SK-N-SH (cell line): ENCODE measurements at regions not wholly inside any gene's neighbourhood (a gene's known extent, or its start where the extent isn't known, plus 50 kb on each side); places are given as distances from the start of the nearest gene placed in this dataset.

ENCODE experiments used
- CTCF ChIA-PET: fragments of 300-600, 350-600 bp; formaldehyde crosslinking; extraction: SDS; loops from one replicate; lab custom pipeline; 2021; lab: Yijun Ruan, JAX
- POLR2A ChIA-PET: fragments of 350-600 bp; sonication (Branson Sonifier 250); formaldehyde crosslinking; extraction: SDS; loops from one replicate; lab custom pipeline; 2020; ENCODE audit warnings: antibody characterized with exemption, inconsistent platforms; lab: Yijun Ruan, JAX
- DNase-seq: peaks from one replicate; pipeline ENCODE4 v3.0.0; 2012
- H2AFZ ChIP-seq: fragments of 200-600 bp; sonication (generic); 2 replicates; pipeline ENCODE4 v1.8.1; 2016; ENCODE audit warnings: antibody characterized with exemption, mild to moderate bottlenecking, low read depth
- H3F3A ChIP-seq: fragments of 200-600 bp; sonication (generic); replicated peaks from 2 replicates; pipeline ENCODE3; 2016; ENCODE audit warnings: antibody characterized with exemption, mild to moderate bottlenecking; ENCODE audit not compliant: insufficient read depth
- H3K27ac ChIP-seq, 2 experiments: fragments of 200-500 bp in 1 of 2; fragments of 200-600 bp in 1 of 2; sonication (Bioruptor generic) in 1 of 2; sonication (generic), shearing (Covaris generic) in 1 of 2; 2 replicates each; pipeline versions ENCODE4 v1.5.1 to v1.6.1; 2014 to 2016; ENCODE audit warnings: low read depth in 2 of 2, inconsistent platforms in 1 of 2, low read length in 1 of 2, mild to moderate bottlenecking in 1 of 2, mixed read lengths in 1 of 2
- H3K27me3 ChIP-seq: fragments of 200-600 bp; sonication (generic), shearing (Covaris generic); 2 replicates; pipeline ENCODE4 v1.6.1; 2016; ENCODE audit warnings: mixed run types; ENCODE audit not compliant: insufficient read depth
- H3K36me3 ChIP-seq, 2 experiments: fragments of 200-500 bp in 1 of 2; fragments of 200-600 bp in 1 of 2; sonication (Bioruptor generic) in 1 of 2; sonication (generic) in 1 of 2; replicated peaks in 1 of 2; 2 replicates each; pipeline versions ENCODE3 to v1.5.1; 2014 to 2016; ENCODE audit warnings: low read length in 1 of 2, mild to moderate bottlenecking in 1 of 2; ENCODE audit not compliant: insufficient read depth in 2 of 2, control insufficient read depth in 1 of 2
- H3K4me1 ChIP-seq, 2 experiments: fragments of 200-500 bp in 1 of 2; fragments of 200-600 bp in 1 of 2; sonication (Bioruptor generic) in 1 of 2; sonication (generic), shearing (Covaris generic) in 1 of 2; 2 replicates each; pipeline versions ENCODE4 v1.5.1 to v1.6.1; 2014 to 2016; ENCODE audit warnings: low read depth in 1 of 2, low read length in 1 of 2, mixed run types in 1 of 2; ENCODE audit not compliant: insufficient read depth in 2 of 2, control insufficient read depth in 1 of 2
- H3K4me2 ChIP-seq: fragments of 200-600 bp; sonication (generic), shearing (Covaris generic); 2 replicates; pipeline ENCODE4 v1.6.1; 2017; ENCODE audit warnings: mixed run types
- H3K4me3 ChIP-seq, 2 experiments: fragments of 200-500 bp in 1 of 2; fragments of 200-600 bp in 1 of 2; sonication (Bioruptor generic) in 1 of 2; sonication (generic), shearing (Covaris generic) in 1 of 2; 2 replicates each; pipeline versions ENCODE4 v1.5.1 to v1.8.1; 2014 to 2016; ENCODE audit warnings: low read depth in 2 of 2, inconsistent platforms in 1 of 2, low read length in 1 of 2, mild to moderate bottlenecking in 1 of 2, mixed read lengths in 1 of 2, moderate library complexity in 1 of 2
- H3K79me2 ChIP-seq: fragments of 200-600 bp; sonication (generic); 2 replicates; pipeline ENCODE4 v1.8.1; 2017; ENCODE audit warnings: mild to moderate bottlenecking; ENCODE audit not compliant: insufficient read depth
- H3K9ac ChIP-seq: fragments of 200-600 bp; sonication (generic); 2 replicates; pipeline ENCODE4 v1.6.1; 2017; ENCODE audit warnings: mixed run types
- H3K9me2 ChIP-seq: fragments of 200-600 bp; sonication (generic); 2 replicates; pipeline ENCODE4 v1.6.1; 2017; ENCODE audit warnings: mixed run types
- H3K9me3 ChIP-seq: fragments of 200-600 bp; sonication (generic); 2 replicates; pipeline ENCODE4 v1.6.1; 2017; ENCODE audit warnings: mixed run types, mild to moderate bottlenecking, moderate library complexity
- H4K20me1 ChIP-seq: fragments of 200-600 bp; sonication (generic); 2 replicates; pipeline ENCODE4 v1.6.1; 2017; ENCODE audit warnings: mild to moderate bottlenecking, mixed run types; ENCODE audit not compliant: insufficient read depth
- CHD2 ChIP-seq: fragments of 150-350 bp; IDR thresholded peaks from 2 replicates; pipeline ENCODE4 v1.6.1; 2018; ENCODE audit warnings: low read length; ENCODE audit not compliant: partially characterized antibody
- CTCF ChIP-seq: fragments of 200-600 bp; sonication (generic); IDR thresholded peaks from 2 replicates; pipeline ENCODE4 v1.6.1; 2017; ENCODE audit warnings: antibody characterized with exemption, mild to moderate bottlenecking, moderate library complexity
- FOSL2 ChIP-seq: IDR thresholded peaks from 2 replicates; pipeline ENCODE4 v1.4.0; 2012; ENCODE audit warnings: low read depth, mild to moderate bottlenecking, moderate library complexity, borderline replicate concordance
- FOXM1 ChIP-seq: IDR thresholded peaks from 2 replicates; pipeline ENCODE4 v1.4.0; 2012; ENCODE audit warnings: low read depth, mild to moderate bottlenecking
- GABPA ChIP-seq: IDR thresholded peaks from 2 replicates; pipeline ENCODE4 v1.4.0; 2012; ENCODE audit warnings: low read depth, mild to moderate bottlenecking
- IRF3 ChIP-seq: fragments of 150-350 bp; IDR thresholded peaks from 2 replicates; pipeline ENCODE4 v1.6.1; 2016; ENCODE audit warnings: mild to moderate bottlenecking, low read depth, low read length
- MAX ChIP-seq: IDR thresholded peaks from 2 replicates; pipeline ENCODE4 v1.4.0; 2012; ENCODE audit warnings: low read depth
- PBX3 ChIP-seq: IDR thresholded peaks from 2 replicates; pipeline ENCODE4; 2012
- POLR2AphosphoS5 ChIP-seq: IDR thresholded peaks from 2 replicates; pipeline ENCODE4 v1.6.1; 2012; ENCODE audit warnings: low read depth, low read length
- REST ChIP-seq: IDR thresholded peaks from 2 replicates; pipeline ENCODE4 v1.6.1; 2012; ENCODE audit warnings: mild to moderate bottlenecking, low read depth, low read length, moderate library complexity
- RXRA ChIP-seq: IDR thresholded peaks from 2 replicates; pipeline ENCODE4 v1.4.0; 2012; ENCODE audit warnings: low read depth, mild to moderate bottlenecking, borderline replicate concordance
- SIN3A ChIP-seq: IDR thresholded peaks from 2 replicates; pipeline ENCODE4 v1.6.1; 2012; ENCODE audit warnings: low read depth, mild to moderate bottlenecking, low read length, moderate library complexity, borderline replicate concordance
- TAF1 ChIP-seq: IDR thresholded peaks from 2 replicates; pipeline ENCODE4 v1.6.1; 2012; ENCODE audit warnings: low read depth, mild to moderate bottlenecking, low read length, moderate library complexity, borderline replicate concordance
- TEAD4 ChIP-seq: IDR thresholded peaks from 2 replicates; pipeline ENCODE4 v1.4.0; 2012; ENCODE audit warnings: mild to moderate bottlenecking, borderline replicate concordance; ENCODE audit not compliant: insufficient read depth
- WGBS: methylation state at CpG from one replicate; pipeline ENCODE4 v1.1.6; 2017; ENCODE audit warnings: low lambda C conversion rate; 5-methylcytosine and 5-hydroxymethylcytosine counted together

GRCh38 chr3:139836698-139837464, 98.1 kb upstream of the CLSTN2 start:
- CTCF ChIA-PET: interaction anchor here (1.6 kb wide), 1 partner anchor 101 kb away, joined by 6 read pairs; no protein-coding TSS in a partner anchor

More at GRCh38 chr3:139836698-139837464, 98.1 kb upstream of the CLSTN2 start:
- Histone ChIP-seq H3K36me3 (no peaks in the 10 kb centered on the region), H3K27me3 (no peaks in the 10 kb centered on the region), H3K9ac (no peak overlapping the region), H3K27ac (no peak overlapping the region), H4K20me1 (no peaks in the 10 kb centered on the region), H3K4me1 (peaks cover 0 to 5% of the 10 kb centered on the region in 2 experiments; a peak in 2 of 4 replicates), H3K4me2 (no peak overlapping the region), H3K79me2 (no peaks in the 10 kb centered on the region), H3K9me3 (no peaks in the 10 kb centered on the region), H3K4me3 (no peak overlapping the region), H3F3A (no peaks in the 10 kb centered on the region), H2AFZ (no peak overlapping the region), H3K9me2 (no peaks in the 10 kb centered on the region)
- POLR2A ChIA-PET: no interaction called here
- TF ChIP-seq MAX (no peak), IRF3 (no peak), SIN3A (no peak), GABPA (no peak), RXRA (no peak), FOSL2 (no peak), CHD2 (no peak), CTCF (no peak), FOXM1 (no peak), POLR2AphosphoS5 (no peak), PBX3 (no peak), TAF1 (no peak), REST (no peak), TEAD4 (no peak)
- 33% methylated on average over 4 of the region's 4 CpGs for WGBS
- no peak for DNase-seq
